NT2/D1 (cell line): ENCODE measurements at regions not wholly inside any gene's neighbourhood (a gene's known extent, or its start where the extent isn't known, plus 50 kb on each side); places are given as distances from the start of the nearest gene placed in this dataset.

Experiments used
- SUZ12 ChIP-seq: IDR thresholded peaks from 2 replicates; pipeline ENCODE4 v1.6.1; 2011; ENCODE audit not compliant: insufficient read length, insufficient read depth; ENCODE audit errors: extremely low read depth
- ZNF274 ChIP-seq: IDR thresholded peaks from 2 replicates; pipeline ENCODE4 v1.6.1; 2011; ENCODE audit warnings: mild to moderate bottlenecking, low read depth, low read length

DNA sequence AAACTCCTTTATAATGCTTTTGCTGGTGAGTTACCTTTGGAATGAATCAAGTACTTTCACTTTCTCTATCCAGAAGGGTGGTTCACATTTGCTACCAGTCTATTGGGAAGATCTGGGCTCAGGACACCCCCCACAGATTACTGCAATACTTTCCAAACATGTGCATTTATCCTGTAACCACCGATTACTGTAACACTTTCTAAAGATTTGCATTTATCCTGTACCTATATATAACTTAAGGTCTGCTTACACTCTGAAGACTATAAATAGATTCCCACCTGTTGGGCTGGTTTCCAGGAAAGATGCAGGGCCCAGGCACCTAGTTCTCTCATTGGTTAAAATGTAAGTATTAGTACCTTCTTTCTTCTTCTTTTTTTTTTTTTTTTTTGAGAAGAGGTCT lies 113.0 kb upstream of the NEDD4L start:
- TF ChIP-seq SUZ12 (no peak), ZNF274 (no peak)
